ENCODE measurements at regions not wholly inside any gene's neighbourhood (a gene's known extent, or its start where the extent isn't known, plus 50 kb on each side); places are given as distances from the start of the nearest gene placed in this dataset.

GRCh38 chr17:79539944-79540705 is 70.7 kb downstream of the RBFOX3 start:
- DNase-seq (ENCODE audit: low spot score), result no peak

- DNase-seq (ENCODE audit: low spot score), result no peak
Measured at GRCh38 chr17:79538291-79538690, 72.6 kb downstream of the RBFOX3 start.

GRCh38 chr17:79537686-79538085 is 73.2 kb downstream of the RBFOX3 start:
- no peak for DNase-seq (ENCODE audit: low spot score)

GRCh38 chr17:79537061-79537460 is 73.8 kb downstream of the RBFOX3 start:
- no peak for DNase-seq (ENCODE audit: low spot score)

- no peak for DNase-seq (ENCODE audit: low spot score)
Measured at GRCh38 chr17:79536212-79536840, 74.5 kb downstream of the RBFOX3 start.

- DNase-seq (ENCODE audit: low spot score), result no peak
Measured at GRCh38 chr17:79535728-79536025, 75.2 kb downstream of the RBFOX3 start.

GRCh38 chr17:79534851-79535727 is 75.8 kb downstream of the RBFOX3 start:
- no peak for DNase-seq (ENCODE audit: low spot score)

GRCh38 chr17:79534111-79534510 is 76.7 kb downstream of the RBFOX3 start:
- DNase-seq (ENCODE audit: low spot score), result no peak

- no peak for DNase-seq (ENCODE audit: low spot score)
Measured at GRCh38 chr17:79533116-79533515, 77.7 kb downstream of the RBFOX3 start.

GRCh38 chr17:79532107-79532790 is 78.6 kb downstream of the RBFOX3 start:
- no peak for DNase-seq (ENCODE audit: low spot score)

GRCh38 chr17:79531191-79532095 is 79.4 kb downstream of the RBFOX3 start:
- DNase-seq (ENCODE audit: low spot score), result no peak

GRCh38 chr17:79530361-79531105 is 80.3 kb downstream of the RBFOX3 start:
- no peak for DNase-seq (ENCODE audit: low spot score)

GRCh38 chr17:79529661-79530081 is 81.2 kb downstream of the RBFOX3 start:
- no peak for DNase-seq (ENCODE audit: low spot score)

- DNase-seq (ENCODE audit: low spot score), result no peak
Measured at GRCh38 chr17:79528592-79529125, 82.2 kb downstream of the RBFOX3 start.

GRCh38 chr17:79527306-79527705 is 83.5 kb downstream of the RBFOX3 start:
- DNase-seq (ENCODE audit: low spot score), result no peak

- DNase-seq (ENCODE audit: low spot score), result no peak
Measured at GRCh38 chr17:79525793-79526677, 84.8 kb downstream of the RBFOX3 start.

GRCh38 chr17:79524213-79525187 is 86.4 kb downstream of the RBFOX3 start:
- no peak for DNase-seq (ENCODE audit: low spot score)

- no peak for DNase-seq (ENCODE audit: low spot score)
Measured at GRCh38 chr17:79522414-79522813, 88.4 kb downstream of the RBFOX3 start.

Data from GM03348 (cell line).